ENCODE measurements at regions not wholly inside any gene's neighbourhood (a gene's known extent, or its start where the extent isn't known, plus 50 kb on each side); places are given as distances from the start of the nearest gene placed in this dataset.

DNA sequence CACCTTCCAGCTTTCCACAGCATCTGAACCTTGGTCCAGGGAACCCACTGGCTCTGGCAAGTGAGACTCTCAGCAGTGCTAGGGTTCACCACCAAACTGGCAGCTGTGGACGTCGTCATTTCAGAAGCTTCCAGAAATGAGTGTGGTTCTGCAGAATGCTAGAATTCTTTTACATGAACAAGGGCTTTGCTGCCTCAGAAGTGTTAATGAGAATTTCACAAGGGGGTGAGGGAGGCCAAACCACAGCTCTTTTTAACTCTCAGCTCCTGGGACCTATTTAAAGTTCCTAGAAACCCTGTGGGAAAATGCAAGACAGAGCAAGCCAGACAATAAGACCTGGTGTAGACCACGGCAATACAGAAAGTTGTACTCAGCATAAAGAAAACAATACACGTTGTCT, 129.3 kb upstream of the BET1 start:
- POLR2A ChIA-PET (ENCODE audit: unreplicated experiment): interaction anchor here (0.6 kb wide), 1 partner anchor 279 kb away, joined by 3 read pairs; no protein-coding TSS in a partner anchor
- Histone ChIP-seq H3K4me2 (no peak overlapping the region), H3K27ac (no peak overlapping the region), H3K27me3 (ENCODE audit: insufficient read depth, low read depth) (no peaks in the 10 kb centered on the region), H3K4me3 (no peak overlapping the region), H3K4me1 (replicated peaks; ENCODE audit: insufficient read depth) (peaks cover 11% of the 10 kb centered on the region), H3K79me2 (ENCODE audit: low read depth) (no peaks in the 10 kb centered on the region), H3F3A (ENCODE audit: insufficient read depth, low read depth) (no peaks in the 10 kb centered on the region), H3K36me3 (ENCODE audit: low read depth) (no peaks in the 10 kb centered on the region), H2AFZ (no peak overlapping the region), H4K20me1 (ENCODE audit: insufficient read depth) (no peaks in the 10 kb centered on the region), H3K9me3 (ENCODE audit: insufficient read depth, low read depth) (0 out of 2 replicates have a peak, but pooled peaks cover 1% of the 10 kb centered on the region), H3K9me2 (ENCODE audit: insufficient read depth) (no peaks in the 10 kb centered on the region)
- TF ChIP-seq EZH2 (IDR thresholded peaks at IDR 0.05; ENCODE audit: low read depth) (no peak), CTCF (conservative IDR thresholded peaks at IDR 0.05) (no peak)
- no TSS peak for BruUV-seq (replicated peaks)
- intact Hi-C loops (cut with micrococcal nuclease; ENCODE audit: unreplicated experiment): no loop called here
- CTCF ChIA-PET: no interaction called here
- no peak for DNase-seq

DNA sequence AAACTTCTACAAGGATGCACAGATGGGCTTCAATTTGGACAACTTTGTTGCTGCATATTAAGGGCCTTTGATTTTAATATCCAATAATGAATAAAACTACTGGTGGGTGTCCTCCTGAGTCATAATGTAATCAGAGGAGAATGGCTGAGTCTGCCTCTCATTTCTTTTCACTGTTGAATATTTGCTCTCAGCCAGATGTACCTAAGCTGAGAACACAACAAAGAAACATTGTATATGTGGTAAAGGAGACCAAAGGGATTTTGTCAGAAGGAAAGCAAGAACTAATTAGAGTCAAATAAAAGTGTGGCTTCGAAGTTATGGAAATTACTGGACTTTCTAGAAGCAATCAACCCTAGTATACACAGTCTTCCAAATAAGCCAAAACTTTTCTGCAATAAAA, 131.0 kb upstream of the BET1 start:
- no peak for TF ChIP-seq CTCF (conservative IDR thresholded peaks at IDR 0.05)
- no peak for TF ChIP-seq EZH2 (IDR thresholded peaks at IDR 0.05; ENCODE audit: low read depth)
- H3K4me1 ChIP-seq (replicated peaks; ENCODE audit: insufficient read depth): peaks cover under 1% of the 10 kb centered on the region; the same call in 1 of the 2 replicates
- H3K9me2 ChIP-seq (ENCODE audit: insufficient read depth): no peaks in the 10 kb centered on the region
- no peaks in the 10 kb centered on the region for H3K9me3 ChIP-seq (ENCODE audit: insufficient read depth, low read depth)
- no peaks in the 10 kb centered on the region for H3K79me2 ChIP-seq (ENCODE audit: low read depth)
- no peak overlapping the region for H2AFZ ChIP-seq
- no TSS peak for BruUV-seq (replicated peaks)
- H3K27me3 ChIP-seq (ENCODE audit: insufficient read depth, low read depth): no peaks in the 10 kb centered on the region
- ChIA-PET CTCF (no interaction called here), POLR2A (ENCODE audit: unreplicated experiment) (no interaction called here)
- H3K4me2 ChIP-seq: no peak overlapping the region
- no peak overlapping the region for H3K4me3 ChIP-seq
- H3K27ac ChIP-seq: no peak overlapping the region
- intact Hi-C loops (cut with micrococcal nuclease; ENCODE audit: unreplicated experiment): no loop called here
- no peak for DNase-seq
- H3F3A ChIP-seq (ENCODE audit: insufficient read depth, low read depth): no peaks in the 10 kb centered on the region
- no peaks in the 10 kb centered on the region for H4K20me1 ChIP-seq (ENCODE audit: insufficient read depth)
- H3K36me3 ChIP-seq (ENCODE audit: low read depth): no peaks in the 10 kb centered on the region

GRCh38 chr7:94142281-94142680, 138.1 kb upstream of the BET1 start:
- no peak for TF ChIP-seq EZH2 (IDR thresholded peaks at IDR 0.05; ENCODE audit: low read depth)
- Histone ChIP-seq H3K4me2 (no peak overlapping the region), H2AFZ (no peak overlapping the region), H3K36me3 (ENCODE audit: low read depth) (no peaks in the 10 kb centered on the region), H3K79me2 (ENCODE audit: low read depth) (no peaks in the 10 kb centered on the region), H4K20me1 (ENCODE audit: insufficient read depth) (no peaks in the 10 kb centered on the region), H3K27ac (no peak overlapping the region), H3K4me3 (no peak overlapping the region), H3F3A (ENCODE audit: insufficient read depth, low read depth) (no peaks in the 10 kb centered on the region), H3K4me1 (replicated peaks; ENCODE audit: insufficient read depth) (no peaks in the 10 kb centered on the region), H3K27me3 (ENCODE audit: insufficient read depth, low read depth) (no peaks in the 10 kb centered on the region), H3K9me2 (ENCODE audit: insufficient read depth) (no peaks in the 10 kb centered on the region), H3K9me3 (ENCODE audit: insufficient read depth, low read depth) (no peaks in the 10 kb centered on the region)
- intact Hi-C loops (cut with micrococcal nuclease; ENCODE audit: unreplicated experiment): no loop called here
- ChIA-PET POLR2A (ENCODE audit: unreplicated experiment) (no interaction called here), CTCF (no interaction called here)
- no TSS peak for BruUV-seq (replicated peaks)
- no peak for DNase-seq

DNA sequence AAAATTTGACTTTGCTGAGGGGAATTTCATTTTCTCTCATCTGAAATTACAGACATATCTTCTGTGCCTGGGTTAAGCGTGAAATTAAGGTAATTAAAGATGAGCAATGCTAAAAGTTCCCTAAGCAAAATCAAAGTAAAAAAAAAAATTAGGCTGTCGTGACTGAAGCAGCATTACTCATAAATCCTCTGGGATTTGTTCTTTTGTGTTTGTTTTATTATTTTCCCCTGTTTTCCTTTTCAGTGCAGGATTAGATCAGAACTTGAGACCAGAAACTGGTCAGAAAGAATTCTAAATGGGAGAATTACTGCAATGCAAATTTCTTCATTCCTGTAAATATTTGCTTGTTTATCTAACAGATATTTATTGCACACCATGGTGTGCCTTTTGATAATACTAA, 141.4 kb upstream of the BET1 start:
- no peaks in the 10 kb centered on the region for H3K27me3 ChIP-seq (ENCODE audit: insufficient read depth, low read depth)
- TF ChIP-seq EZH2 (IDR thresholded peaks at IDR 0.05; ENCODE audit: low read depth): no peak

More for the DNA sequence above, 141.4 kb upstream of the BET1 start:
- H3K9me3 ChIP-seq (ENCODE audit: insufficient read depth, low read depth): no peaks in the 10 kb centered on the region
- no TSS peak for BruUV-seq (replicated peaks)
- H4K20me1 ChIP-seq (ENCODE audit: insufficient read depth): no peaks in the 10 kb centered on the region
- no peaks in the 10 kb centered on the region for H3K79me2 ChIP-seq (ENCODE audit: low read depth)
- H3F3A ChIP-seq (ENCODE audit: insufficient read depth, low read depth): no peaks in the 10 kb centered on the region
- H3K4me1 ChIP-seq (replicated peaks; ENCODE audit: insufficient read depth): no peaks in the 10 kb centered on the region
- intact Hi-C loops (cut with micrococcal nuclease; ENCODE audit: unreplicated experiment): no loop called here
- no peak overlapping the region for H3K4me2 ChIP-seq
- ChIA-PET POLR2A (ENCODE audit: unreplicated experiment) (no interaction called here), CTCF (no interaction called here)
- no peak overlapping the region for H3K27ac ChIP-seq
- H3K9me2 ChIP-seq (ENCODE audit: insufficient read depth): no peaks in the 10 kb centered on the region
- no peak for DNase-seq
- H3K4me3 ChIP-seq: no peak overlapping the region
- H3K36me3 ChIP-seq (ENCODE audit: low read depth): no peaks in the 10 kb centered on the region
- no peak overlapping the region for H2AFZ ChIP-seq
